Activated CD8-positive, alpha-beta T cell treated with anti-CD3 and anti-CD28 coated beads for 36 hours (primary cell): ENCODE measurements at regions not wholly inside any gene's neighbourhood (a gene's known extent, or its start where the extent isn't known, plus 50 kb on each side); places are given as distances from the start of the nearest gene placed in this dataset.

Source experiments
- ATAC-seq: fragments of 200-7000 bp; cut with Tn5 transposase; one replicate; pipeline ENCODE4 v1.10.0; 2021; ENCODE audit warnings: mild to moderate bottlenecking, moderate library complexity
- CTCF ChIA-PET: fragments of 350-600 bp; sonication (Branson Sonifier 250); formaldehyde crosslinking; loops from one replicate; lab custom pipeline; 2021; ENCODE audit warnings: antibody characterized with exemption; lab: Charles Lee
- POLR2A ChIA-PET: fragments of 350-600 bp; sonication (Branson Sonifier 250); formaldehyde crosslinking; loops from one replicate; lab custom pipeline; 2021; ENCODE audit warnings: antibody characterized with exemption; lab: Charles Lee
- DNase-seq: peaks from one replicate; pipeline ENCODE4 v3.0.0-alpha.2; 2020
- H3K27ac Mint-ChIP-seq: one replicate; pipeline ENCODE4 v1.8.0; 2021; ENCODE audit warnings: mild to moderate bottlenecking, mixed read lengths
- H3K27me3 Mint-ChIP-seq: one replicate; pipeline ENCODE4 v1.8.0; 2021; ENCODE audit warnings: mixed read lengths
- H3K36me3 Mint-ChIP-seq: one replicate; pipeline ENCODE4 v1.8.0; 2021; ENCODE audit warnings: low read depth, mixed read lengths
- H3K4me1 Mint-ChIP-seq: one replicate; pipeline ENCODE4 v1.8.0; 2021; ENCODE audit warnings: low read depth, mixed read lengths
- H3K4me3 Mint-ChIP-seq: one replicate; pipeline ENCODE4 v1.8.0; 2021; ENCODE audit warnings: mild to moderate bottlenecking, moderate library complexity, mixed read lengths
- H3K9me3 Mint-ChIP-seq: one replicate; pipeline ENCODE4 v1.8.0; 2021; ENCODE audit warnings: mixed read lengths
- intact Hi-C: fragments of 100-400 bp; cut with micrococcal nuclease; formaldehyde crosslinking; loops from one replicate; pipeline ENCODE4 v1.10.0; 2022
- TF ChIP-seq, protein P1 (sequence below): fragments of 200-600 bp; IDR thresholded peaks from one replicate; pipeline ENCODE4 v1.8.0; 2022; ENCODE audit warnings: antibody characterized with exemption, mild to moderate bottlenecking

DNA sequence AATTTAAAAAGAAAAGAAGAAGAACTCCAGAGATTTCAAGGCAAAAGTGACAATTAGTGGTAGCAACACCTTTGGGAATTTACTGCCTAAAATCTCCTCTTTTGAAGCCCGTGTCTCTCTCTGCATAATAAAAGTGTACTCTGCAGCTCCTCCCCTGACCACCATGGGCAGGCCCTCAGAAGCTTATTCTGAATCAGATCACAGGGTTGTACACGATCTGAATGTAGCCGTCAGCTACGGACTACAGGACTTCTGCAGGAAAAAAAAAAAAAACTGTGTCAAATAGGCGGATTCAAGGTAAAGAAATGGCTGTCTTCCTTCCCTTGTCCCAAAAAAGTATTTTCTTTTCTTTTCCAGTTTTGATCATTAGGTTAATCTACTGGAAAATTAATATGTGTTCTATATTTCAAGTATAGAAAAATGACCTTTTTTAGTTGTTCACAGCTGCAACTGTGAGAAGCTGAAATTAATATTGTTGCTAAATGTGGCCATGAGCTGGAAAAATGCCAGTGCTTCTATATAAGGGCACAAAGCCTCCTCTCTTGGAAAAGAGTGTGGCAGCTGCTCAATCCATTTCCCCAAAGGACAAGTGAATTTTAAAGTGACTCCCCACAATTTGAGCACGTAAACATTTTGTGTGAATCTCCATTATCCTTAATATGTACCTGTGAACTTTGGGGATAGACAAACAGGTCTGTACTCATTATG, 397.4 kb downstream of the C6orf118 start:
- Mint-ChIP-seq H3K27ac (no peak overlapping the region), H3K9me3 (no peaks in the 10 kb centered on the region), H3K4me1 (no peaks in the 10 kb centered on the region), H3K36me3 (no peaks in the 10 kb centered on the region), H3K27me3 (no peaks in the 10 kb centered on the region), H3K4me3 (no peak overlapping the region)
- ChIA-PET CTCF (no interaction called here), POLR2A (no interaction called here)
- TF ChIP-seq, protein P1, sequence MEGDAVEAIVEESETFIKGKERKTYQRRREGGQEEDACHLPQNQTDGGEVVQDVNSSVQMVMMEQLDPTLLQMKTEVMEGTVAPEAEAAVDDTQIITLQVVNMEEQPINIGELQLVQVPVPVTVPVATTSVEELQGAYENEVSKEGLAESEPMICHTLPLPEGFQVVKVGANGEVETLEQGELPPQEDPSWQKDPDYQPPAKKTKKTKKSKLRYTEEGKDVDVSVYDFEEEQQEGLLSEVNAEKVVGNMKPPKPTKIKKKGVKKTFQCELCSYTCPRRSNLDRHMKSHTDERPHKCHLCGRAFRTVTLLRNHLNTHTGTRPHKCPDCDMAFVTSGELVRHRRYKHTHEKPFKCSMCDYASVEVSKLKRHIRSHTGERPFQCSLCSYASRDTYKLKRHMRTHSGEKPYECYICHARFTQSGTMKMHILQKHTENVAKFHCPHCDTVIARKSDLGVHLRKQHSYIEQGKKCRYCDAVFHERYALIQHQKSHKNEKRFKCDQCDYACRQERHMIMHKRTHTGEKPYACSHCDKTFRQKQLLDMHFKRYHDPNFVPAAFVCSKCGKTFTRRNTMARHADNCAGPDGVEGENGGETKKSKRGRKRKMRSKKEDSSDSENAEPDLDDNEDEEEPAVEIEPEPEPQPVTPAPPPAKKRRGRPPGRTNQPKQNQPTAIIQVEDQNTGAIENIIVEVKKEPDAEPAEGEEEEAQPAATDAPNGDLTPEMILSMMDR: no peak
- ATAC-seq: no peak
- intact Hi-C loops: no loop called here
- no peak for DNase-seq

DNA sequence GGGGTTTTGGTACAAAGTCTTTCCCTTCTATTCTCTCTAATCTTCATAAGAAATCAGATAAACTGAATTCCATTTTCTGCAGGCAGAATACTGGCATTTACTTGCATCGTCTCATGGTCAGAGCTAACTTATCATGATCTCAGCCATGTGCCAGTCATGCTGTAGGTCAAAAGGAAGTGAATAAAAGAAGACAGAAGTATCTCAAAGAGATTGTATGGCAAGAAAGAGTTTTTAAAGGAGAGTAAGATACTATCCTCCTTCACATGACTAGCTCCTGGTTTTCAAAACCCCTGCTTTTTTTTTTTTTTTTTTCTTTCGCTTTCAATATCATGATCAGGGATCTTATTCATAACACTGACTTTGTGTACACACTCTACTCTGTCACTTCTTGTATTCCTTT, 398.3 kb downstream of the C6orf118 start:
- Mint-ChIP-seq H3K9me3 (no peaks in the 10 kb centered on the region), H3K27ac (no peak overlapping the region), H3K36me3 (no peaks in the 10 kb centered on the region), H3K4me1 (no peaks in the 10 kb centered on the region), H3K27me3 (no peaks in the 10 kb centered on the region), H3K4me3 (no peak overlapping the region)
- intact Hi-C loops: no loop called here
- ChIA-PET CTCF (no interaction called here), POLR2A (no interaction called here)
- TF ChIP-seq, protein P1: no peak
- DNase-seq (no peak), ATAC-seq (no peak)

DNA sequence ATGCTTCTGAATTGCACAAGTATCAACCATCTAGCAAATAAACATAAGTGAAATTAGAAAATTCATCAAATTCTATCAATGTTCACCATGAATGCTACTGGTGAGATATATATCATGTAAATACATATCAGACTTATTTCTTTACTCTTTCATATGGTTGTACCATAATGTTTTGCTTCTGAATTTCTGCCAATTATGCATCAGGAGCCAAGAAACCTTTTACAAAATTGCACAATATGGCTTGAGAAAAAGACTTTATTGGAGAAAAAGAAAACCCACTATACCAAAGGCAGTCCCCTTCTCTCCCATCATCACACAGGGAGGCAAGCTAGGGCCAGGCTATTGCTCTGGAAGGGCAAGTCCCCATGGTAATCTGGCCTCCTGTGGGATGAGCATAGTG, 402.6 kb downstream of the C6orf118 start:
- Mint-ChIP-seq H3K27me3 (no peaks in the 10 kb centered on the region), H3K9me3 (peaks cover 3% of the 10 kb centered on the region), H3K36me3 (no peaks in the 10 kb centered on the region), H3K4me1 (no peaks in the 10 kb centered on the region), H3K4me3 (no peak overlapping the region), H3K27ac (no peak overlapping the region)
- ChIA-PET POLR2A (interaction anchor here (0.5 kb wide), 1 partner anchor 10 kb away, joined by 3 read pairs; no protein-coding TSS in a partner anchor), CTCF (no interaction called here)
- TF ChIP-seq, protein P1: no peak
- ATAC-seq (no peak), DNase-seq (no peak)
- intact Hi-C loops: no loop called here

DNA sequence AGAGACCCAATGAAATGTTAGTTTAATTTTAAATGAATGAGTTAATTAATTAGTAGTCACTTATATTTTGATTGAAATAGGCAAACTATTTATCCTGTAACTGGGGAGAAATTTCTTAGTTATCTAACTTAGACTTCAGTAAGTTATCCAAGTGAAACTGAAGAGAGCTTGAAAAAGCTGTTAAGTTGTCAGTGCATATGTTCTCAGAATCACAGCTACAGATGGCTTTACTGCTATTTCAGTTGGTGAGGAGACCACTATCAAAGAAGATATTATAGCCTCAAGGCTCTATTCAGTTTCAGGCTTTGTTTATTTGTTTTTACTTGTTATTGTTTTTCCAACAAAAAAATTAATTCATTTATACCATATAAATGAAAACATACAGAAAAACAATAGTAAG, 404.1 kb downstream of the C6orf118 start:
- POLR2A ChIA-PET: no interaction called here
- H3K27ac Mint-ChIP-seq: no peak overlapping the region
- H3K36me3 Mint-ChIP-seq: no peaks in the 10 kb centered on the region
- no peaks in the 10 kb centered on the region for H3K27me3 Mint-ChIP-seq
- DNase-seq (no peak), ATAC-seq (no peak)
- H3K9me3 Mint-ChIP-seq: peaks cover 4% of the 10 kb centered on the region
- no peaks in the 10 kb centered on the region for H3K4me1 Mint-ChIP-seq
- TF ChIP-seq, protein P1: no peak
- CTCF ChIA-PET: no interaction called here
- intact Hi-C loops: no loop called here
- no peak overlapping the region for H3K4me3 Mint-ChIP-seq

DNA sequence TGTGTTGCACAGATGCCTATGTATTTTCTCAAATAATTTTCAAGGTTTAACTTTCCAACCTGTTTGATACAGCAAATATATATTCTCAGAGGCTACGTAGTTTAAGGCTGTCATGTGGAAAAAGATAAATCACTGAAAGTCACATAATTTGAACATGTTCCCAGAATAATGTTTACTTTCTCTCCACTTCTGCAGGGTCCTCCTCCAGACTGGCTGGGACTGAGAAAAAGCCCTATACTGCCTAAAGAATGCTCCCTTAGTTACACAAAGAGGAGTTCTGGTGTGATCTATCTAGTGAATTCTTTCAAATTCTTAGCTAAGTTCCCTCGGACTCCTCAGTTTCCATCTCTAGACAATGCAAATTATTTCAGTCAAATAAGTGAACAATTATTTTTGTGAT, 411.0 kb downstream of the C6orf118 start:
- ATAC-seq (no peak), DNase-seq (no peak)
- ChIA-PET CTCF (interaction anchor here (1.4 kb wide), 1 partner anchor 29 kb away, joined by 6 read pairs; no protein-coding TSS in a partner anchor), POLR2A (no interaction called here)
- Mint-ChIP-seq H3K27ac (no peak overlapping the region), H3K36me3 (no peaks in the 10 kb centered on the region), H3K4me1 (no peaks in the 10 kb centered on the region), H3K4me3 (no peak overlapping the region), H3K9me3 (peaks cover 17% of the 10 kb centered on the region), H3K27me3 (no peaks in the 10 kb centered on the region)
- intact Hi-C loops: no loop called here
- TF ChIP-seq, protein P1: no peak
